Transverse colon (tissue), 4 donors: ENCODE measurements at regions not wholly inside any gene's neighbourhood (a gene's known extent, or its start where the extent isn't known, plus 50 kb on each side); places are given as distances from the start of the nearest gene placed in this dataset.

ENCODE experiments used
- DNase-seq: peaks from one replicate; pipeline ENCODE4 v3.0.0-alpha.2; 2019
- H3K27ac ChIP-seq, 4 donors: fragments of 200-600 bp; sonication (generic); 2 replicates each; pipeline ENCODE4 v1.5.1; 2016 to 2018; ENCODE audit warnings: inconsistent platforms in 4 of 4
- H3K27me3 ChIP-seq: fragments of 200-600 bp; sonication (generic); 2 replicates; pipeline ENCODE4 v1.5.1; 2017; ENCODE audit warnings: inconsistent platforms
- H3K36me3 ChIP-seq, 4 donors: fragments of 200-600 bp; sonication (generic); 2 replicates each; pipeline ENCODE4 v1.5.1; 2017 to 2019; ENCODE audit warnings: inconsistent platforms in 4 of 4
- H3K4me1 ChIP-seq, 4 donors: fragments of 200-600 bp; sonication (generic); 2 replicates each; pipeline ENCODE4 v1.5.1; 2017 to 2020; ENCODE audit warnings: inconsistent platforms in 4 of 4
- H3K4me3 ChIP-seq, 4 donors: fragments of 200-600 bp; sonication (generic); 1 replicate in 1 of 4; 2 replicates in 3 of 4; pipeline versions ENCODE4 v1.5.1 to v1.6.1; 2017 to 2019; ENCODE audit warnings: inconsistent platforms in 4 of 4
- H3K9me3 ChIP-seq, 2 donors: fragments of 200-600 bp; sonication (generic); 2 replicates each; pipeline ENCODE4 v1.5.1; 2017 to 2019; ENCODE audit warnings: inconsistent platforms in 2 of 2
- EP300 ChIP-seq: sonication (generic); formaldehyde crosslinking; IDR thresholded peaks from one replicate; pipeline ENCODE4 v1.6.1; 2017; ENCODE audit warnings: antibody characterized with exemption, low read depth
- POLR2A ChIP-seq: fragments of 450-650 bp; IDR thresholded peaks from one replicate; pipeline ENCODE4 v1.6.1; 2016; ENCODE audit warnings: antibody characterized with exemption, mild to moderate bottlenecking, moderate library complexity
- POLR2AphosphoS5 ChIP-seq, 3 donors: sonication (generic); formaldehyde crosslinking; IDR thresholded peaks; one replicate each; pipeline ENCODE4 v1.6.1; 2016; ENCODE audit warnings: antibody characterized with exemption in 3 of 3
- WGBS, 2 donors: methylation state at CpG; one replicate each; pipeline ENCODE4 v1.1.5; 2018; ENCODE audit warnings: low coverage in 1 of 2; 5-methylcytosine and 5-hydroxymethylcytosine counted together
- in situ Hi-C, 4 donors: fragments of 200-750 bp; cut with MboI; loops; one replicate each; pipeline versions ENCODE4 v1.15.0 to v1.15.1; 2017; ENCODE audit warnings: low sequenced_read_pairs in 3 of 4, low pct_ligation_motif_present in 1 of 4, low pct_unique_long_range_greater_than_20kb in 1 of 4
- intact Hi-C: fragments of 100-400 bp; cut with DNase I; formaldehyde crosslinking; loops from one replicate; pipeline ENCODE4 v1.15.1; 2023; ENCODE audit warnings: low total_unique reads
- TF ChIP-seq, protein P1 (sequence below), 5 experiments: fragments of 200-600 bp in 3 of 5; fragments of 450-650 bp in 2 of 5; sonication (generic) in 3 of 5; IDR thresholded peaks; 1 replicate in 2 of 5; 2 replicates in 3 of 5; pipeline ENCODE4 v1.5.1; 2016 to 2017; ENCODE audit warnings: antibody characterized with exemption in 5 of 5, inconsistent platforms in 3 of 5, mild to moderate bottlenecking in 2 of 5, moderate library complexity in 1 of 5

GRCh38 chr2:82690757-82691411, 1768.2 kb downstream of the SUCLG1 start:
- WGBS, 2 donors: 60 to 86% methylated on average over 2 of the region's 2 CpGs
- Histone ChIP-seq H3K4me1 (no peaks in the 10 kb centered on the region), H3K27ac (no peak overlapping the region), H3K36me3 (no peaks in the 10 kb centered on the region), H3K4me3 (no peak overlapping the region), H3K27me3 (no peaks in the 10 kb centered on the region), H3K9me3 (no peaks in the 10 kb centered on the region)
- TF ChIP-seq POLR2A (no peak), POLR2AphosphoS5 (IDR thresholded peaks at IDR 0.05) (no peak), EP300 (no peak)
- TF ChIP-seq, protein P1, sequence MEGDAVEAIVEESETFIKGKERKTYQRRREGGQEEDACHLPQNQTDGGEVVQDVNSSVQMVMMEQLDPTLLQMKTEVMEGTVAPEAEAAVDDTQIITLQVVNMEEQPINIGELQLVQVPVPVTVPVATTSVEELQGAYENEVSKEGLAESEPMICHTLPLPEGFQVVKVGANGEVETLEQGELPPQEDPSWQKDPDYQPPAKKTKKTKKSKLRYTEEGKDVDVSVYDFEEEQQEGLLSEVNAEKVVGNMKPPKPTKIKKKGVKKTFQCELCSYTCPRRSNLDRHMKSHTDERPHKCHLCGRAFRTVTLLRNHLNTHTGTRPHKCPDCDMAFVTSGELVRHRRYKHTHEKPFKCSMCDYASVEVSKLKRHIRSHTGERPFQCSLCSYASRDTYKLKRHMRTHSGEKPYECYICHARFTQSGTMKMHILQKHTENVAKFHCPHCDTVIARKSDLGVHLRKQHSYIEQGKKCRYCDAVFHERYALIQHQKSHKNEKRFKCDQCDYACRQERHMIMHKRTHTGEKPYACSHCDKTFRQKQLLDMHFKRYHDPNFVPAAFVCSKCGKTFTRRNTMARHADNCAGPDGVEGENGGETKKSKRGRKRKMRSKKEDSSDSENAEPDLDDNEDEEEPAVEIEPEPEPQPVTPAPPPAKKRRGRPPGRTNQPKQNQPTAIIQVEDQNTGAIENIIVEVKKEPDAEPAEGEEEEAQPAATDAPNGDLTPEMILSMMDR (IDR thresholded peaks at IDR 0.05): no peak
- DNase-seq: no peak
- intact Hi-C loops: no loop called here
- in situ Hi-C loops: no loop called here

GRCh38 chr2:82675186-82675585, 1783.9 kb downstream of the SUCLG1 start:
- no peaks in the 10 kb centered on the region for H3K36me3 ChIP-seq
- no peaks in the 10 kb centered on the region for H3K27me3 ChIP-seq
- WGBS, 2 donors: 57 to 68% methylated on average over 2 of the region's 2 CpGs
- no peak overlapping the region for H3K27ac ChIP-seq
- DNase-seq: no peak
- no peak for TF ChIP-seq EP300
- TF ChIP-seq, protein P1 (IDR thresholded peaks at IDR 0.05): no peak
- no peak overlapping the region for H3K4me3 ChIP-seq
- H3K4me1 ChIP-seq: no peaks in the 10 kb centered on the region
- in situ Hi-C loops (no loop called here), intact Hi-C loops (no loop called here)
- H3K9me3 ChIP-seq: no peaks in the 10 kb centered on the region

GRCh38 chr2:82674652-82675051, 1784.4 kb downstream of the SUCLG1 start:
- TF ChIP-seq POLR2A (no peak), EP300 (no peak), POLR2AphosphoS5 (IDR thresholded peaks at IDR 0.05) (no peak)
- TF ChIP-seq, protein P1 (IDR thresholded peaks at IDR 0.05): no peak
- Histone ChIP-seq H3K36me3 (no peaks in the 10 kb centered on the region), H3K27ac (no peak overlapping the region), H3K4me3 (no peak overlapping the region), H3K4me1 (no peaks in the 10 kb centered on the region), H3K27me3 (no peaks in the 10 kb centered on the region), H3K9me3 (no peaks in the 10 kb centered on the region)
- in situ Hi-C loops: no loop called here
- 84 to 86% methylated on average over 3 of the region's 3 CpGs for WGBS, 2 donors
- no peak for DNase-seq
- intact Hi-C loops: no loop called here

- DNase-seq: no peak
- 38 to 64% methylated on average over 1 of the region's 1 CpG for WGBS, 2 donors
- TF ChIP-seq POLR2A: no peak
- TF ChIP-seq, protein P1 (IDR thresholded peaks at IDR 0.05): no peak
- no peak for TF ChIP-seq EP300
- TF ChIP-seq POLR2AphosphoS5 (IDR thresholded peaks at IDR 0.05): no peak
These were observed 1791.6 kb downstream of the SUCLG1 start for GRCh38 chr2:82667491-82667890.

More at GRCh38 chr2:82667491-82667890, 1791.6 kb downstream of the SUCLG1 start:
- H3K4me3 ChIP-seq: no peak overlapping the region
- in situ Hi-C loops: no loop called here
- no peaks in the 10 kb centered on the region for H3K9me3 ChIP-seq
- H3K4me1 ChIP-seq: no peaks in the 10 kb centered on the region
- H3K36me3 ChIP-seq: no peaks in the 10 kb centered on the region
- H3K27ac ChIP-seq: no peak overlapping the region
- intact Hi-C loops: no loop called here
- no peaks in the 10 kb centered on the region for H3K27me3 ChIP-seq
